ENCODE measurements at regions not wholly inside any gene's neighbourhood (a gene's known extent, or its start where the extent isn't known, plus 50 kb on each side); places are given as distances from the start of the nearest gene placed in this dataset.
A peak's percentile ranks its signal among the peaks of the same experiment; 100 is the strongest.
"Not testable (repeated sequence)": the region's sequence is repeated elsewhere in the genome, so short reads cannot be mapped to it uniquely, and the experiment has no call there.

DNA sequence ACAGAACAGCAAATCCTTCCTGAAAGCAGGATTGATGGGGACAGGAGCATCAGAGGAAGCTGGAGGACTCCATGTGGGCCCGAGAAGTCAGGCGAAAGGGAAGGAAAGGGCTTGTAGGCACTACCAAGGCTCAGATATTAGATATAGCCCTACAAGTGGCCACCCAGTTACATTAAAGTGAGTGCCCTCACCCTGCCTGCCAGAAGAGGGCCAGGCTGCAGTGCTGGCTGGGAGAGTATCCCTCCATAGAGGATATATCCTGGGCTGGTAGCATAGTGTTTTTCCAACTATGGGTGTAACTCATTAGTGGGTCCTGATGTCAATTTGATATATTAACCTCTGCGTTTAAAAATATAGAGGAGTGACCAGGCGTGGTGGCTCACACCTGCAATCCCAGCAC, 285.2 kb downstream of the MYCN start:
- DNase-seq (ENCODE audit: low spot score) (no peak), FAIRE-seq (no peak)

DNA sequence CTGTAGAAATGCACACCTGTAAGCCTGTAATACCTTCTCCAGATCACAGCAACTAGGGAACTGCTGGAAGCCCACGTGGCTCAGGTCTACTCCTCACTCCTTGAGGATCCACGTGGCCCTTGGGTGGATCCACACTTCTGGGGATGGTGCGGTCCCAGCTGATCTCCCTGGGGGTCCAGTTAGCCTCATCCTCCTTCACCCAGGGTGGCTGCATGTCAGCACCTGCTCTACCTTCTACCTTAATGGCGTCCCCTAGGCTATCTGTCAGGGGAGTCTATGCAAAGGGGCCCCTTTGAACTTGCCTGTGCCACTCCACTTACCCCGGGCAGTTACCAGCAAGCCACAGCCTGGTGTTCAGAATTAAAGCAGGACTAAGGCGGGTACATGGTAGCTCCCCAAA, 284.7 kb downstream of the MYCN start:
- FAIRE-seq (no peak), DNase-seq (ENCODE audit: low spot score) (no peak)

DNA sequence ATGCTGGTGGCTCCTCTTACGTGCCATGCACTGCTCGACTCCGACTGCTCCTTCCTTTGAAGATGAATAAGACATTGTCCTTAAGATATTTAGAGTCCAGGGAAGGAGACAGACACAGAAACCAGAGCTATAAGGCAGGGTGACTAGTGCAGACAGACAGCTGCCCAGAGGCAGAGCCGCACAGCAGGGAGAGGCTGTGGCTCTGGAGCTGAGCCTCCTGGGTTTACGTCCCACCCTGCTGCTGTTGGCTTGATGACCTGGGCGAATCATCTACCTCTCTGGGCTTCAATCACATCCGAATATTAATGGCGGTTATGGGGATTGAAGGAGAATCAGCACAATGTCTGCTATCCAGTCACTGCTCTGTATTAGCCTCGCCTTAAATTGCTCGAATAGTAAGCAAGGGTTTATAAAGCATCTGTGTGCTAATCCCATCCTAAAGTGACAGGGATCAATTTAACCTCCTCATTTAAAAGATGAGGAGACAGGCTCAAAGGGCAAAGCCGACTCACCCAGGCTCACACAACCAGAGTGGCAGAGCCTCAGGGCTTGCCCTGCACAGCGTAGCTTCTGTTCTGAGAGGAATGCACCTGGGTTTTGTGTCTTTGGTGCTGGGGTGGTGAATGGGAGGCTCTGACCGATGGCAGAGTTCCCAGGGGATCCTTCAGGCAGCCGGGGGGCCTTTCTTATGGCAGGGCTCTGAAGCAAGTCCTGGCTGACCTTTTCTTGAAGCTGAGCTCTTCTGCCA, 284.1 kb downstream of the MYCN start:
- DNase-seq (ENCODE audit: low spot score) (no peak), FAIRE-seq (no peak)

DNA sequence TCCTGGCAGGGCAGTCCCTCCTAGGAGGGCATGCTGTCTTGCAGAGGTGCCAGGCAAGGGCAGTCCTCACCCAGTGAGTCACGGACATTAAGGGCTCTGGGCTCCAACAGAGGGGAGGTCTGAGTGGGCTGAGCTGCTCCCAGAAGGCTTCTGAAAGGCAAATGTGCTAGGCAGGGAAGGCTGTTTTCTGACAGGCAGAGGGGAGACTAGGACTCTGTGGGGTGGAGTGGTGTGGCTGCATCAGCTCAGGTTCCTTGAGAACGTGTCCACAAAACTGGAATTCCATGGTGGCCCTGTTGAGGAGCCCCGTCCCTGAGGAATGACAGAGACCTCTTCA, 283.5 kb downstream of the MYCN start:
- FAIRE-seq (no peak), DNase-seq (ENCODE audit: low spot score) (no peak)

DNA sequence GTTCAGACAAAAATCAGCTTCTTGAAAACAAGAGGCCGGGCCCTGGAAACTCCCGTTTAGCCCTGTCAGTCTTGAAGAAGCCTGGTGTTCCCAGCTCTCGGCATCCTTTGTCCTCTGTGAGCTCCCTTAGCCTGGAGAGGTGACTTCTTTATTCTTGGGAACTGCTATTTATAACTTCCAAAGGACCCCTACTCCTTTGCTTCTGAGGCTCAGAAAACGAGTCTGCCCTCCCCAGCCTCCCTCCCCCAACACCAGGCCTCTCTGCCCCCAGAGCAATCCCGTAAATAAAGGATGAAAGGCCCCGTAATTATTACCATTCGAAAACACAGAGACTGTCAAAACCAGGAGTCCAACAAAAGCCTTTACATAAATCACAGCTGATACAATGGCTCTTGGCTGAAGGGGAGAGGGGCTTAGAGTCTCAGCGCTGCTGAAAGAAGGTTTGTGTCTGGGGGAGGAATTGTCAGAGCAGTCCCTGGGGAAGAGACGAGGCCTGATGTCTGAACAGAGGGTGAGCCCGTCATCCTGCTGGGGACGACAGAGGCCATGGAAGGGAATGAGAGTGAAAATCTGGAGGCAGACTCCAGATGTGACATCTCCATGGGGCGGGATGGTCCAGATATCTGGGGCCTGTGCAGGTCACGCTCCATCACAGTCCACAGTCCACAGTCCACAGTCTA, 283.0 kb downstream of the MYCN start:
- DNase-seq (ENCODE audit: low spot score) (no peak), FAIRE-seq (no peak)

DNA sequence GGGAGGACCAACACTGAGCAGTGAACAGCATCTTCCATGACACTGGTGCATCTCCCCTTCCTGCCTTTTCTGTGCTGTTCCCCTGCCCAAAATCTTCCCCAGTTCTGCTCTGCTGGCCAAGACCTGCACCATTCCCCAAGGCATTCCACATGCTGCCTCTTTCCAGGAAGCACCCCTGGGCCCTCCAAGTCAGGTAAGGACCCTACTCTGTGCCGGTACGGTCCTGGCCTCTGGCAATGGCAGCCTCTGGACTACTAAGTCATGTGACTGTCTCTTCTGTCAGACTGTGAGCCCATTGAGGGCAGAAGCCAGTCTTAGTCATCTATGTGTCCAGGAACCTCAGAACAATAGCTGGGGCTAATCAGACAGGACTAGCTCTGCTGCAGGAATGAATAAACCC, 282.0 kb downstream of the MYCN start:
- FAIRE-seq: no peak
- DNase-seq (ENCODE audit: low spot score): no peak

DNA sequence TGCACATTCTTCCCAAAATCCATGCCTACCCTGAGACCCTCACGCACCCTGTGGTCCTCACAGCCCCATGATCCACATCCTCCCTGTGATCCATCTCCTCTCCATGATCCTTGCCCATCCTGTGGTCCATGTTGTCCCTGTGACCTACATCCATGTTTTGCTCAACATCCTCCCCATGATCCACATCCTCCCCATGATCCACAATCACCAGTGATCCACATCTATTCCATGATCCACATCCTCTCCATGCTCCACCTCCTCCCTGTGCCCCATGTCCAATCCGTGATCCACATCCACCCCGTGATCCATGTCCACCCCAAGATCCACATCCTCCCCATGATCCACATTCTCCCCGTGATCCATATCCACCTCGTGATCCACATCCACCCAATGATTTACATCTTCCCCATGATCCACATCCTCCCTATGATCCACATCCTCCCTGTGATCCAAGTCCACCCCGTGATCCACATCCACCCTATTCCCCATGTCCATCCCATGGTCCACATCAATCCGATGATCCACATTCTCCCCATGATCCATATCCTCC, 281.2 kb downstream of the MYCN start:
- peak; percentile 63 for FAIRE-seq
- DNase-seq (ENCODE audit: low spot score): no peak

DNA sequence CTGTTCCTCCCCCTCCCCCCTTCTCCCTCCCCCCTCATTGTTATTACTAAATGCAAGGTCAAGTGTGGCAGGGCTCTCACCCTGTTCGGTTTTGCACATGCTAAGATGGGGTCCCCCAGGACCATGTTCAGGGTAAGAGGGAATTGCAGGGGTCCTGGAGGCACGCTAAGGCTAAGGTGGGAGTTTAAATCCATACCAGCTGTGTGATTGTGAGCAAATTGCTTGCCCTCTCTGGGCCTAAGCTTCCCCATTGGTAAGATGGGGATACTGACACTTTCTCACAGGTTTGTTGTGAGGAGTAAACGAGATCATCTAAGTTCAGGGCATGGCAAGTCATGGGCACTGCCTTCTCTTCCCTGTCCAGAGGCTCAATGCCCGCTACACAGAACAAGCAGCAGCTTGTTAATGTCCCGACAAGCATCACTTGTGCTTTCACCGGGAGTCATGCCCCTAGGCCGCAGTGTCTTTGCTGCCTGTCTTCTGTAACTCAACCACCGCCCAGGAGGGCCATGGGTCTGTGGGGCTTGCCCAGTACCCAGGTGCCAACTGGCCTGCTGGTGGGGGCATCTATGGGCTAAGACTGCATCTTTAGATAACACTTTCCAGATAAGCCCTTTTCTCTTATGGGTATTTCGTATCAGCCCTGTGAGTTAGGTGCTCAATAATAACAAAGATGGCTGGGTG, 279.1 kb downstream of the MYCN start:
- no peak for DNase-seq (ENCODE audit: low spot score)
- no peak for FAIRE-seq

DNA sequence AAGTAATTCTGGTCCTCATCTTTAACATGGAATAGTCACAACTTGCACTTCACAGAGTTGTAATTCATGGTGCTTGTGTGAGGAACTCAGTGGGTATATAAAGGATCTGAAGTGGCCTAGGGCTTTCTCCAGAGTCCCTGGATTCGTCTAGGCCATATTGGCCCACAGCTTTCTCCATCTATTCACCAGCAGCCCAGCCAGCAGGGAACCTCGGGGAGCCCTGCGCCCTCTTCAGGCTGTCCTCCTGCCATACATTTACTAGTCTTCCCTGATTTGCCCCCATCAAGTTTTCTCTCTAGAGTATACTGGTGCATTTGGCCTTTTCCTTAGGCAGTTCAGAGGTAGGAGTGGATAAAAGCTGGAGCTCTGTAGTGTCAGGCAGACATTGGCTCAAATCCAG, 278.3 kb downstream of the MYCN start:
- FAIRE-seq (no peak), DNase-seq (ENCODE audit: low spot score) (no peak)

DNA sequence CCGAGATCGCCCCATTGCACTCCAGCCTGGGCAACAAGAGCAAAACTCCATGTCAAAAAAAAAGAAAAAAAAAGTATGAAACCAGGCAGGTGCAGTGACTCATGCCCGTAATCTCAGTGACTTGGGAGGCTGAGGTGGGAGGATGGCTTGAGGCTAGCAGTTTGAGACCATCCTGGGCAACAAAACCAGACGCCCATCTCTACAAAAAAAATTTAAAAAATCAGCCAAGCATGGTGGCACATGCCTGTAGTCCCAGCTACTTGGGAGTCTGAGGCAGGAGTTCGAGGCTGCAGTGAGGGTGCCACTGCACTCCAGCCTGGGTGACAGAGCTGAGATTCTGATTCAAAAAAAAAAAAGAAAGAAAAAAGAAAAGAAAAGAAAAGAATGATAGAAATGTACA, 277.8 kb downstream of the MYCN start:
- FAIRE-seq (no peak), DNase-seq (ENCODE audit: low spot score) (no peak)

DNA sequence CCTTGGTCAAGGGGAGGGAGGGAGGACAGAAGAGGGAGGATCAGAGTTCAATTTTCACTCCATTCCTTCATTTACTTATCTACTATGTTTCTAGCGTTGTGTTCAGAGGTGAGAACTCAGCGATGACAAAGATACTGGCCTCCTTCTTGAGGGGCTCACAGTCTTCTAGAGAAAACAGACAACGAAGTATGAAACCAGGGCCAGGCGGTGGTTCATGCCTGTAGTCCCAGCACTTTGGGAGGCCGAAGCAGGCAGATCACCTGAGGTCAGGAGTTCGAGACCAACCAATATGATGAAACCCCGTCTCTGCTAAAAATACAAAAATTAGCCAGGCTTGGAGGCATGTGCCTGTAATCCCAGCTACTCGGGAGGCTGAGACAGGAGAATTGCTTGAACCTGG, 277.4 kb downstream of the MYCN start:
- not testable (repeated sequence) for DNase-seq (ENCODE audit: low spot score); FAIRE-seq

DNA sequence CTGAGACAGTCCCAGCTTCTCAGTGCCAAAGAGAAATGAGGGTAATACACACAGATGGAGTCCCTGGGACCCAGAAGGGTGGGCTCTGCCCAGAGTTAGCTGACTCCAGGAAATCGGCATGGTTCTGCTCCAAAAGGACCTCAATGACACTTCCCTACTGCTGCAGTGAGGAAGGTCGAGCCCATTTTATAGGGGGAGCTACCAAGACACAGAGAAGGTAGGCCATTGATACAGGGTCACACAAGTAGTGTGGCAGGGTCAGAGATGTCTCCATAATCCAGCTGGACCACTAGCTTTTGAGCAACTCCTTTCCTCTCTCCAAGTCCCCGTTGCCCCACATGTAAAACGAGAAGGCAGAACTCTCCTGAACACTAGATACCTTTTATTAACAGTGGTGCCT, 276.9 kb downstream of the MYCN start:
- DNase-seq (ENCODE audit: low spot score) (no peak), FAIRE-seq (no peak)

DNA sequence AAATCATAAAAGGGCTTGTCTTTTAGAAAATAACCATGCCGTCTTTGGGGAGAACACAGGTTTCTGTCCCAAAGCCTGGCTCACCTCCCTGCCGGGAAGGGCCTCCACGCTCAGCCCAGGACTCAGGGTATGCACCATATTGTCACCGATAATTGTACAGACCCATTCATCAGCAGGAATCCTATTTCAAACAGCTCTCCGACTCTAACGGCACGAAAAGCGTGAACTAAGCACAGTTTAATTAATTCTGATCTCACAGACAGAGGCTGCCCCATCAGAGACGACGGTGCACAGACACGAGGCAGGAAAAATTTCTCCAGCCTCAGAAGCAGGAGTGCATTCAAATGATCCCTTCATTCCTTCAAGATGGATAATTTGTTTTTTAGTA, 276.2 kb downstream of the MYCN start:
- DNase-seq (ENCODE audit: low spot score) (no peak), FAIRE-seq (no peak)

DNA sequence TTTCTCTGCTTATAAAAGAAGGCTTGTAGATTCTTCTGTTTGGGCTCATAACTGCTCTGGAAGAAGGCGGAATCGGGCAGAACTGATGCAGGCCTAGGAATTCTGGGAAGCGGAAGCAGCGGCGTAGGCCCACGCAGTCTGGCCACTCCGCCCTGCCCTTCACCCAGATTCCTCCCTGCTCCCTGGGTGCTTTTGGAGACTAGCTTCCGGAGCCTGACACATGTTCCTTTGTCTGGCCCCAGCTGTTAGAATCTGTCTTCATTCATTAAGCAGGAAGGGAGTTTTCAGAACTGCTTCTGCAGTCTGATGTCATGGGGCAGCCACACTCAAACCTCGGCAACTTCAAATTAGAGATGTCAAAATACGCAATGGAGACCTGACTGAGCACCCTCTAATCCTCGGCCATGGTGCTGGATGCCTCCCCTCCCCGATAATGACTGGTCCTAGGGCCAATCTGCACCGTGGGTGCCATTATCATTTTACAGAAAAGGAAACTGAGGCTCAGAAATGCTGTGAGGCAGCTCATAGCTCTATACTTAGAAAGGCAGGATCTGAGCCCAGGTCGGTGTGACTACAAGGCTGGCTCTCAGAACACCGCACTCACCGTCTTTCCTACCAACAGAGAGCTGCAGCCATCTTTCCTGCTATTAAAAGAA, 275.7 kb downstream of the MYCN start:
- FAIRE-seq (no peak), DNase-seq (ENCODE audit: low spot score) (no peak)

DNA sequence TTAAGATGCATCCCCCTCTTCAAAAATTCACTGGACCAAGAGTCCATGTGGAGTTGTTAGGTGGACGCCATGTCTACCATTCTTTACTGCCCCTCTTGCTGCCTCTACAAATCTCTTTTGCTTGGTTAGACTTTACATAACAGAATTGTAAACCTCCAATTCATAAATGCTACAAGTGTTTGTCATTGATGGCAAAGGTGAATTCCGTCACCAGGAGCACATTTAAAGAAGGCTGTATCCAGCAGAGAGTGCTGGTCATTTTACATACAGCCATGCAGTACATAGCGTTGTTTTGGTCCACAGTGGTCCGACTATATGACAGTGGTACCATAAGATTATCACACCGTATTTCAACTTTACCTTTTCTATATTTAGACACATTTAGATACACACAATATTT, 274.5 kb downstream of the MYCN start:
- DNase-seq (ENCODE audit: low spot score): no peak
- no peak for FAIRE-seq

DNA sequence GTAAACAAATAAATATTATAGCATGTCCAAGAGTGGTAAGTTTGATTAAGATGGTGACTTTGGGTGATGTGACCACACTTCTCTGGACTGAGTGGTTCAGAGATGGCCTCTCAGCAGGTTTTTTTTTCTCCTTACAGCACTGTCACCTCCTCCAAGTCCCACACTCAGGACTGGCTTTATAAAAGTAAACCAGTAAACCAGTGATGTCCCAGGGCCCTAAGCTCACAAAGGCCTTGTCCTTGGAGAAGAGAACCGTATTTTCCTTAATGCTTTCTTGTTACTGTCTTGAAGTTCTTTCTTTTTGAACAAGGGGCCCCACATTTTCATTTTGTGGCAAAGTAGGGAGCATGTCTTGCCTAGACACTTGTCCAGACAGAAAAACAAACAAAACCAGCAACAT, 274.0 kb downstream of the MYCN start:
- FAIRE-seq (no peak), DNase-seq (ENCODE audit: low spot score) (no peak)

DNA sequence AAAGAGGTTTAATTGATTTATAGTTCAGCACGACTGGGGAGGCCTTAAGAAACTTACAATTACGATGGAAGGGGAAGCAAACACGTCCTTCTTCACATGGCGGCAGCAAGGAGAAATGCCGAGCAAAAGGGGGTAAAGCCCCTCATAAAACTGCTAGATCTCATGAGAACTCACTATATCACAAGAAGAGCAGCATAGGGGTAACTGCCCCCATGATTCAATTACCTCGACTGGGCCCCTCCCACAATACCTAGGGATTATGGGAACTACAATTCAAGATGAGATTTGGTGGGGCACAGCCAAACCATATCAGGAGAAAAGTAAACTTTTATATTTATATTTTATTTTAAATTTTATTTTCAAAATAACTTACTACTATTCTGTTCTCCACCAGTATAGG, 272.0 kb downstream of the MYCN start:
- DNase-seq (ENCODE audit: low spot score): no peak
- no peak for FAIRE-seq

DNA sequence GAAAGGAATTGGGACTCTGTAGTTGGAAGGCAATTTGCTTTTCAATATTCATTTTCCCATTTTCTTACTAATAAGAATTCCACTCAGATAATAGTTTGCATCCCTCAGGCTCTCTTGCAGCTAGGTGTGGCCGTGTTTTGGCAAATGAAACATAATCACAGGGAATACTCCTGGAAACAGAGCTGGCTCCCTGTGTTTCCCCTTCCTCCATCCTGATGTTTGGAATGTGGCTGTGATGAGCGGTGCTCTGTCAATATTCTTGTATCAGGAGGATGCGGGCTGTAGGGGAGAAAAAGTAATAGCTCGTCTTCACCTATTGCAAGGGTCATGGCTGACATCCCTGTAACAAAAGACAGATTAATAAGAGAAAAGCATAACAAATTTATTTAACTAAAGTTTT, 271.0 kb downstream of the MYCN start:
- no peak for FAIRE-seq
- no peak for DNase-seq (ENCODE audit: low spot score)

DNA sequence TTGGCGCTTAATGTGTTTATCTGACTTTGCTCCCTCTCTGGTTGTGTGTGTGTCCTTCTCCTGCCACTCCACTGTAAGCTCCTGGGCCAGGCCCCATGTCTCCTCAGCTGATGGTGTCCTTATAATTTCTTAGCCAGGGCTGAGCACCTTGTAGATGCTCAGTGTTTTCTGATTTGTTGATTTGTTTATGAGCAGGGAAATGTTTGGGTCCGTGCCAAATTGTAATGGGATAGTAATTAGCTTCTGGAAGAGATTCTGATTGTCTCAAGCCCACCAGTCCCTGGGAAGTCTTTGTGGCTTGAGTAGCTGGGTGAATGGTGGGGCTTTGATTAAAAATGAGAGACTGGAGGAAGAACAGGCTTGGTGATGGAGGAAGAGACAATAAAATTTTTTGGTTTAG, 270.5 kb downstream of the MYCN start:
- FAIRE-seq (no peak), DNase-seq (ENCODE audit: low spot score) (no peak)

DNA sequence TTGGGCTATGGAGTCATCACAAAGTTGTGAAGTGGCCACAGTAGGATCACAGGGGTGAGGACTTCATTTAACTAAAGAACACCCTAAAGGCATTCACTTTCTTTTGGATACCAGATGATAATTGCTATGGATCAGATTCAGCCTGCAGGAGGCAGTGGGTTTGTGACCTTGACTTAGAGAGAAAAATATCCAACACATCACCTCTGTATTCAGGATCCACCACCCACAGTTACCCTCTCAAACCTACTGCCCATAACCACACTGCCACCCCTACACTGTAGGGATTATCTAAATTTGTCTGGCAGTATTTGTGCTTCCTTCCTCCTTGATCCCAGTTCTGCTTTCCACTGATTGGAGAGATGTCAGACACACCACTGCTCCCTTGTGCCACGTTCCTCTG, 269.4 kb downstream of the MYCN start:
- FAIRE-seq: no peak

DNA sequence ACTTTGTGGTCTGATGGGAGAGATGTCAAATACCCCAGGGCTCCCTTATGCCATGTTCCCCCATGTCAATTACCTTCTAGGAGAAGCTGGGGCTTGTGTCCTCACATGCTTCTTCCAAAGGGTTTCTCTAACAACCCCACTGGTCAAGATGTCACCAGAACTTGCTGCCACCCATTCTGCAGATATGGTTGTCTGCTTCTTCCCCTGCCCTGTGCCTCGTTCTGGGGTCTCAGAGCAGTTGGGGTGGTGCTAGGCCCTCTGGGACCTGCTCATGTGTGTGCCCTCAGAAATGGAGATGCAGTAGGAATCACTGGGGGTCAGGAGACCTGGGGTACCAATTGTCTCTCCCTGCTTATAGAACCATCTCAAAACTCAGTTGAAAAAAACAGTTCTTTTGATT, 268.6 kb downstream of the MYCN start:
- DNase-seq (ENCODE audit: low spot score) (no peak), FAIRE-seq (no peak)

More for the DNA sequence above, 269.4 kb downstream of the MYCN start:
- no peak for DNase-seq (ENCODE audit: low spot score)

DNA sequence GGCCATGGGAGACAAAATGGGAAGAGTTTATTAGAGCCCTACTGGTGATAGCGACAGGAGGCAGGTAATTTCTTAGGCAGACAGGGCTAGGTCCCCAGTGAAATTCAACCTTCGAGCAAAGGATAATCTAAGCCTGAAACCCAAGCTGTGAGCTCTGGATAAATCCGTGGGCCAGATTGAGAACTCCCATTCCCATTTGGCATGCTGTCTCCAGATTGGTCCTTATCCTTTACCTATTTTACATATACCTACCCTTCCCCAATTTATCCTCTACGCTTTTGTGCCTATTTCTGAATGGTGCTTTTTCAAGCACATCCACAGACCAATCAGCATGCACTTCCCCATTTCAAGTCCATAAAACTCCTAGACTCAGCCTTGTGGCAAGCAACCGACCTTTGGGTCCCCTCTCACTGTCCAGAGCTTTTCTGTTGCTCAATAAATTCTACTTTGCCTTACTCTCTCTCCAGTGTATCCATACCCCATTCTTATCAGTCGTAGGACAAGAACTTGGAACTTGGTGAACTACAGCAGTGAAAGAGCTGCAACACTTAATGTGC, 268.0 kb downstream of the MYCN start:
- DNase-seq (ENCODE audit: low spot score) (no peak), FAIRE-seq (no peak)
